ENCODE measurements at regions not wholly inside any gene's neighbourhood (a gene's known extent, or its start where the extent isn't known, plus 50 kb on each side); places are given as distances from the start of the nearest gene placed in this dataset.
"Not testable (repeated sequence)": the region's sequence is repeated elsewhere in the genome, so short reads cannot be mapped to it uniquely, and the experiment has no call there.

DNA sequence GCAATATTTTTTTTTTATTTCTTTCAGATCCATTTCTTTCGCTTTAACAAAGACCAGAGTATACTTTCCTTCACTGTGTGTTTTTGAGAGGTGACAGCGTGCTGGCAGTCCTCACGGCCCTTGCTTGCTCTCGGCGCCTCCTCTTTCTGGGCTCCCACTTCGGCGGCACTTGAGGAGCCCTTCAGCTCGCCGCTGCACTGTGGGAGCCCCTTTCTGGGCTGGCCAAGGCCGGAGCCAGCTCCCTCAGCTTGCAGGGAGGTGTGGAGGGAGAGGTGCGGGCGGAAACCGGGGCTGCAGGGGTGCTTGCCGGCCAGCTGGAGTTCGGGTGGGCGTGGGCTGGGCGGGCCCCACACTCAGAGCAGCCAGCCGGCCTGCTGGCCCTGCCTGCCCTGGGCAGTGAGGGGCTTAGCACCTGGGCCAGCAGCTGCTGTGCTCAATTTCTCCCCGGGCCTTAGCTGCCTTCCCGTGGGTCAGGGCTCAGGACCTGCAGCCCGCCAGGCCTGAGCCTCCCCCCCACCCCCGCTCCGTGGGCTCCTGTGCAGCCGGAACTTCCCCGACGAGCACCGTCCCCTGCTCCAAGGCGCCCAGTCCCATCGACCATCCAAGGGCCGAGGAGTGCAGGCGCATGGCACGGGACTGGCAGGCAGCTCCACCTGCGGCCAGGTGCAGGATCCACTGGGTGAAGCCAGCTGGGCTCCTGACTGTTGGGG, 1490.6 kb downstream of the OTOL1 start:
- not testable (repeated sequence) for DNase-seq (ENCODE audit: low read depth in 2 of 2)

GRCh38 chr3:162992741-162993140, 1496.1 kb downstream of the OTOL1 start:
- DNase-seq (ENCODE audit: low read depth in 2 of 2), result no peak

- DNase-seq (ENCODE audit: low read depth in 2 of 2), result no peak
These were observed 1497.6 kb downstream of the OTOL1 start for GRCh38 chr3:162994165-162994564.

DNA sequence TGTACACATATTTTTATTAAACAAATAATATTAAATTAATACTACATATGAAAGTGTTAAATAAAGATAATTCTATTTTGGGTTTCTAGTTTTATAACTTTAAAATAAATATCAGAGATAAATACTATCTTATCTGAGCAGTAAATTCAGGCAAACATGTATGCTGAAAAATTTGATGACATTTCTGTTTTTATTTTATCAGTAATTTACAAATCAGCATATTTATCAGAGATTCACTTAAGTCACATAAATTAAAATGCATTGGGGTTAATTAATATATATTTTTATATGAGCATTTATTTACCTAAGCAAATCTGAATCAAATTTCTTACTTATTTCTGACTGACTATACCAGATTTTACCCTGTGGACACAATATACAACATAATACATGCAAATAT, 1499.8 kb downstream of the OTOL1 start:
- DNase-seq (ENCODE audit: low read depth in 2 of 2), result no peak

GRCh38 chr3:162998205-162998604, 1501.6 kb downstream of the OTOL1 start:
- DNase-seq (ENCODE audit: low read depth in 2 of 2), result no peak

DNA sequence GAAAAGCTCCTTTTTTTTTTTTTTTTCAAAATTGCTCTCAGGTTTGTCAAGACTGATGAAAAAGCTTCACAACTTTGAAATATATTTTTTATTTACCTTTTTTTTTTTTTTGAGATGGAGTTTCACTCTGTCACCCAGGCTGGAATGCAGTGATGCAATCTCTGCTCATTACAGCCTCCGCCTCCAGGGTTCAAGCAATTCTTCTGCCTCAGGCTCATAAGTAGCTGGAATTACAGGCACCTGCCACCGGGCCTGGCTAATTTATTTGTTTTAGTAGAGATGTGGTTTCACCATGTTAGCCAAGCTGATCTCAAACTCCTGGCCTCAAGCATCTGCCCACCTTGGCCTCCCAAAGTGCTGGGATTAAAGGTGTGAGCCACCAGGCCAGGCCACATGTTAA, 1515.0 kb downstream of the OTOL1 start:
- no peak for DNase-seq (ENCODE audit: low read depth in 2 of 2)

DNA sequence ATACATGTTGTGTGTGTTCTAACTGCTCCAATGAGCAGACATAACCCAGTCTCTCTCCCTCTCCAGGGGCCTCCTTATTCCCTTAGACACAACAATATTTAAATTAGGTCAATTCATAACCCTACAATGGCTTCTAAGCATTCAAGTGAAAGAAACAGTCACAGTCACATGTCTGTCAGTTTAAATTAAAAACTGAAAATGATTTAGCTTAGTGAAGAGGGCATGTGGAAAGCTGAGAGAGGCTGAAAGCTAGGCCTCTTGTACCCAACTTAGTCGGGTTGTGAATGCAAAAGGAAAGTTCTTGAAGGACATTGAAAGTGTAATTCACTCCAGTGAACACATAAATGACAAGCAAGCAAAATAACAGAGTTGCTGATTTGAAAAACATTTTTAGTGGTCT, 1519.6 kb downstream of the OTOL1 start:
- DNase-seq (ENCODE audit: low read depth in 2 of 2), result no peak

DNA sequence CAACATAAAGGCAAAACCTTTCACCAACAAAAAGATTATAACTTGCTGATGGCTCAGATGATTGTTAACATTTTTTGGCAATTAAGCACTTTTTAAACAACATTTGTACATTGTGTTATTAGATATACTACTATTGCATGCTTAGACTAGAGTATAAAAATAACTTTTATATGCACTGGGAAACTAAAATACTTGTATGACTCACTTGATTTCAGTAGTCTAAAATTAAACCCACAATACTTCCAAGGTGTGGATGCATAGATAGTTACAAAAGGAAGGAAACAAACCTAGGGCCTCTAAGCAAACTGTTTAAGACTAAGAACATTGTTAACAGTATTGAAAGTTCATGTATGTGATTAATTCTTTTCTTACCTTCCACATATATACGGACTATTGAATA, 1521.5 kb downstream of the OTOL1 start:
- DNase-seq (ENCODE audit: low read depth in 2 of 2), result no peak

DNA sequence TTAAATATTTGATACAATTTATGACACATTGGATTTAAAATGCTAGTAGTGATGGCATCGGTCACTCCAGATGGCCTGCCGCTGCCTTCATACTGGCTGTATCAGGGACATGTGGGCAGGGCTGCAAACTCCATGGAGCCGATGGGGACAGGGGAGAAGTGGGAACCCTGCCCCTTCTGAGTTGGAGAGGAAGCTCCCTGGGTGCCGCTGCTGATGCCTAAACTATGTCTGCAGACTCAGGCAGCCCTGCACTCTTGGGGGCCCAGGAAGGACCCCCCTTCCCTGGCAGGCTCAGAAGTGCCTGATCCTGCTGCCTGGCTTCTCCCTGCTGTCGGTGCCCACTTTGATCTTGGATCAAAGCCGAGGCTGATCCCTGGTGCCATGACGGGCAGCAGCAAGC, 1522.1 kb downstream of the OTOL1 start:
- no peak for DNase-seq (ENCODE audit: low read depth in 2 of 2)

DNA sequence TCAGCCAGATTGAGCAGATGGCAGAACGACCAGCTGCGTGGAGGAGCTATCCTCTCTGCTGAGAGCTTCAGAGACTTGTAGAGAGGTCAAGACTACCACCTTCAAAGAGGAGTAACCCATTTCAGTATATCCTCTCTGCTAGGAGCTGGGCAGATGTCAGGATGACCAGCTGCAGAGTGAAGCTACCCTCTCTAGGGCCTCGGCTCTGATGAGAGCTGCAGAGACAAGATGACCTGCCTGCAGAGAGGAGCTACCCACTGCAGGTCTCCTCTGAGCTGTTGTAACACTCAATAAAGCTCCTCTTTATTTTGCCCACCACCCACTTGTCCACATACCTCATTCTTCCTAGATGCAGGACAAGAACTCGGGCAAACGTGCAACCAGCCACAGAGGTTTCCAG, 1522.7 kb downstream of the OTOL1 start:
- no peak for DNase-seq (ENCODE audit: low read depth in 2 of 2)

DNA sequence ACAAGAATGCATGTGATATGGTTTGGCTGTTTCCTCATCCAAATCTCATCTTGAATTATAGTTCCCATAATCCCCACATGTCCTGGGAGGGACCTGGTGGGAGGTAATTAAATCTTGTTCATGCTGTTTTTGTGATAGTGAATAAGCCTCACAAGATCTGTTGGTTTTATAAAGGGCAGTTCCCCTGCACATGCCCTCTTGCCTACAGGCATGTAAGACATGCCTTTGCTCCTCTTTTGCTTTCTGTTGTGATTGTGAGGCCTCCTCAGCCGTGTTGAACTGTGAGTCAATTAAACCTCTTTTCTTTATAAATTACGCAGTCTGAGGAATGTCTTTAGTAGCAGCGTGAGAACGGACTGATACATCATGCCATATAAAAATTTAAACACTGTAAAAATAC, 1537.0 kb downstream of the OTOL1 start:
- DNase-seq (ENCODE audit: low read depth in 2 of 2), result no peak

DNA sequence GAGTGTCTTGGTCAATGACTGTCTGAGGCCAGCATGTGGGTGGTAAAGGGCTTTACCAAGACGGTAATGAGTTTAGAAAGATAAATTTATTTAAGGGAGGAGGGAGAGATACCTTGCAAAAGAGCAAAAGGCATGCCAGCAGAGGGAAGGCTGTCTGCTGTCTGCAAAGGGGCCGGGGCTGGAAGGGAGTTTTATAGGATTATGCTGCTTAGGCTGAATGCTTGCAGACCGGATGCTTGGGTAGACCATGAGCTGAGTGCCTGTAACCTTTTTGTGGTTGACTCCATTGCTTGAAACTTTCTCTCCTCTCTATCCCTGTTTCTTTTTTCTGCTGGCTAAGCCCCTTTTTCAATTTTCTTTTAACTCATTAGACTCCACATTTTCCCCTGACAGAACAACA, 1543.0 kb downstream of the OTOL1 start:
- DNase-seq (ENCODE audit: low read depth in 2 of 2), result no peak

DNA sequence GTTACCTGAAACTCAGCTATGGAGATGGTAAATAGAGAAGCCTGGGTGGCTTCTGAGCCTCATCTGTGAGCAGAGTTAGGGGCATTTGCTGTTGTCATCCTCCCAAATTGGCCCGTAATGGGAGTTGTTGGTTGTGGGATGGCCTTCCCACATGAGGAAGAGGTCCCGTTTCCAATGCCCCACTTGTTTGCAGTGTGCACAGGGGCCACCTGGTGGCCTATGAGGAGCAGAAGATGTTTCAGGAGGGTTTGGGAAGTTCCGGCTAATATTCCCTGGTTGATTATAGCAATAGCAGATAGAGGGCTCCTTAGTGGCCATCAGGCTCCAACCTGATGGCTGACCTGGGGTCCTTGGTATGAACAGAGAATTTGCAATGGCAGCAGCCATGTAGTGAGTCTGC, 1546.5 kb downstream of the OTOL1 start:
- DNase-seq (ENCODE audit: low read depth in 2 of 2), result no peak

DNA sequence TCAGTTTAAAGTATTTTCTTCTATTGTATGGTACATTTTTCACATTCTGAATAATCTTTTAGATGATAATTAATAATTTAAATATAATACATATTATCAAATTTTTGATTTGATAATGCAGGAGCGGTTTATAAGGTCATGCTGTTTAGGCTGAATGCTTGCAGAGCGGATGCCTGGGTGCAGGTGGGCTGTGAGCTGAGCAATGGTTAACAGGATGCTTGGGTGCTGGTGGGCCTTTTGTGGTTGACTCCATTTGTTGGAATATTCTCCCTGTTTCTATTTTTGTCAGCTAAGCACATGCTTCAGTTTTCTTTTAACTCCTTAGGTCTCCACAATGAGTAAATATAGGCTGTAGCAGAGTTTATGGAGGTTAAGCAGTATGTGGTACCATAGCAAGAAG, 1549.3 kb downstream of the OTOL1 start:
- no peak for DNase-seq (ENCODE audit: low read depth in 2 of 2)

DNA sequence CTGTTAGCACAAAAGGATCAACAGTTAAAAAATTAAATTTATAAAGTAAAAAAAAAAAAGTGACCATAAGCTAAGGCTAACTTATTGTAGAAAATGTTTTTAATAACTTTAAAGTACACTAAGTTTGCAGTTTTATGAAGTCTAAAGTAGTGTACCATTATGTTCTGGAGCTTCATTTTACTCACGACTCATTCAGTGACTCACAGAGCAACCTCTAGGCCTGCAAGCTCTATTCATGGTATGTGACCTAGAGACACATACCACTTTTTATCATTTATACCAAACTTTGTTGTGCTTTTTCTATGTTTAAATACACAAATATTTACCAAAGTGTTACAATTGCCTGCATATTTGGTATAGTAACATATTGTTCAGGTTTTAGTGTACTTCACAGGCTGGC, 1552.3 kb downstream of the OTOL1 start:
- DNase-seq (ENCODE audit: low read depth in 2 of 2), result no peak

GRCh38 chr3:163056874-163057497, 1560.4 kb downstream of the OTOL1 start:
- peak in 1 of 2 experiments; percentile 2 for DNase-seq (ENCODE audit: low read depth in 2 of 2)

GRCh38 chr3:163058031-163058854, 1561.6 kb downstream of the OTOL1 start:
- DNase-seq (ENCODE audit: low read depth in 2 of 2), result no peak

GRCh38 chr3:163071713-163072112, 1575.1 kb downstream of the OTOL1 start:
- no peak for DNase-seq (ENCODE audit: low read depth in 2 of 2)
